Left lung (tissue), 4 donors: ENCODE measurements at regions not wholly inside any gene's neighbourhood (a gene's known extent, or its start where the extent isn't known, plus 50 kb on each side); places are given as distances from the start of the nearest gene placed in this dataset.

Experiments
- ATAC-seq: fragments of 200-7000 bp; cut with Tn5 transposase; one replicate; pipeline ENCODE4 v1.9.1; 2020; ENCODE audit warnings: moderate library complexity
- DNase-seq, 4 donors: peaks; one replicate each; pipeline ENCODE4 v3.0.0-alpha.2; 2013 to 2020
- H3K27ac ChIP-seq, 2 donors: fragments of 200-600 bp; sonication (generic) in 1 of 2; one replicate each; pipeline versions ENCODE4 v1.5.0 to v1.8.0; 2020 to 2021
- H3K27me3 ChIP-seq, 2 donors: fragments of 200-600 bp; sonication (generic) in 1 of 2; one replicate each; pipeline versions ENCODE4 v1.5.0 to v1.8.0; 2020 to 2021
- H3K36me3 ChIP-seq, 2 donors: fragments of 200-600 bp; sonication (generic) in 1 of 2; one replicate each; pipeline versions ENCODE4 v1.5.0 to v1.8.0; 2020 to 2021
- H3K4me1 ChIP-seq, 2 donors: fragments of 200-600 bp; one replicate each; pipeline ENCODE4 v1.8.0; 2021
- H3K4me3 ChIP-seq, 2 donors: fragments of 200-600 bp; sonication (generic) in 1 of 2; one replicate each; pipeline versions ENCODE4 v1.5.0 to v1.8.0; 2020 to 2021; ENCODE audit warnings: mild to moderate bottlenecking in 1 of 2
- H3K9me3 ChIP-seq, 2 donors: fragments of 200-600 bp; sonication (generic) in 1 of 2; one replicate each; pipeline versions ENCODE4 v1.5.0 to v1.8.0; 2020 to 2021
- CTCF ChIP-seq, 2 donors: fragments of 200-600 bp; sonication (generic) in 1 of 2; IDR thresholded peaks; one replicate each; pipeline versions ENCODE4 v1.5.0 to v1.8.0; 2021; ENCODE audit warnings: antibody characterized with exemption in 2 of 2
- intact Hi-C, 2 donors: fragments of 100-400 bp; cut with DNase I; formaldehyde crosslinking; loops; one replicate each; pipeline versions ENCODE4 v1.11.2 to v1.14.2; 2022
- donor health status: DM: no; HTN: yes; CAD: no.
- donor health status: DM: no; HTN: no; CAD: no.

- H3K9me3 ChIP-seq, result no peaks in the 10 kb centered on the region
- no peak overlapping the region for H3K27ac ChIP-seq
- TF ChIP-seq CTCF (IDR thresholded peaks at IDR 0.05), result no peak
- peaks cover 0 to 5% of the 10 kb centered on the region in 2 donors for H3K4me1 ChIP-seq
- DNase-seq (no peak), ATAC-seq (no peak)
- no peaks in the 10 kb centered on the region for H3K36me3 ChIP-seq
- no peak overlapping the region for H3K4me3 ChIP-seq
- intact Hi-C loops, result no loop called here
- H3K27me3 ChIP-seq, result no peaks in the 10 kb centered on the region
Observed at GRCh38 chr1:172755099-172755498, 96.2 kb downstream of the FASLG start.

DNA sequence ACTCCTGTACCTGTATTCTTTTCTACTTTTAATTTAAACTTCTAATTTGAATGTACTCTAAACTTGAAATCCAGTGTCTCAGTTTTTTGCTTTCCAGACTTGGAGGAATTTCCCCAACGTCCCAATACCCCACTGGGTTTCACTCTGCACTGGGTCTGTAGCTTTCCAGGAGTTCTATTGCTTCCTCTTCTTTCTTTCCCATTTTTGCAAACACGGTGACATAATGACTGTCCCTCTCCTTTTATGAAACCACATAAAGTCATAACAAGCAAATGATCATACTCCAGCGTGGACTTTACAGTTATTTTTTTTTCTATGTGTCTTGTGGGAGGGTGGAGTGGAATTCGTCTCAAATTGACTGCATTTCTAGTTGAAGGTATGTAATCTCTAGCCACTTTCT, 97.1 kb downstream of the FASLG start:
- no peak for ATAC-seq
- DNase-seq, result no peak

DNA sequence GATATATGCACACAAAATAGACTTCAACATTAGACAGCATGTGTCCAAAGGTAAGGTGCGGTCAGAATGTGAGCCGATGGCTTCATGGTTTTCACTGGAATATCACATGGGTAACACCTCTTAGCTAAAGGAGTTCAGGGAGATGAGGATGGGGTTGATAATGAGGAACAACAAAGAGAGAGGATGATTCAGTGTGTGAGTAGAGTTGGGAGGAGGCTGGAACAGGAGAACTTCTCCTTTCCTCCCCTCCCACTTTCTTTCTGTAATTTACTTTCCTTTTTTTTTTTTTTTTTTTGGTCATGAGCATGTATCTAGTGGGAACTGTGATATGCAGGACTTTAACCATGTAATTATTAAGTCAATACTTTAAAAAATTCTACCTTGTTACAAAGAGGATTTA, 99.4 kb downstream of the FASLG start:
- intact Hi-C loops, result no loop called here
- ATAC-seq, result no peak

More for the DNA sequence above, 97.1 kb downstream of the FASLG start:
- Histone ChIP-seq H3K4me1 (peaks cover 0 to 5% of the 10 kb centered on the region in 2 donors), H3K27me3 (no peaks in the 10 kb centered on the region), H3K9me3 (no peaks in the 10 kb centered on the region), H3K27ac (no peak overlapping the region), H3K4me3 (no peak overlapping the region), H3K36me3 (no peaks in the 10 kb centered on the region)
- intact Hi-C loops, result no loop called here
- no peak for TF ChIP-seq CTCF (IDR thresholded peaks at IDR 0.05)

DNA sequence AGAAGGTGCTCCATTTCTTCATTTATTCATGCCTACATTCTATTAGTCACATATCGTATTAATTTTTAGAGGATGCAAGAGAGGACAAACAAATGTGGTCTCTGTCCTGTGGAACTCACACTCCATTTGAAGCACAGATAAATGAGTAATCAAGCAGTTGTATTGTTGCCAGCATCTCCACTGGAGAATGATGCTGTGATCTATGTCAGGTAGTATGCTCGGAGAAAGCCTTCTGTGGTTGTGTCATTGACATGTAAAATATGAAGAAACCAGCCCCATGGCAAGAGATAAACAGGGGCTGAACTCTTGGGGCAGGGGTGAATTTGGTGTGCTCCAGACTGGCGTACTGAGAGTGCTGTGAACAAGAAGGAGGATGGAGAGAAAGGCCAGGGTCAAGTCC, 101.2 kb downstream of the FASLG start:
- peaks cover 0 to 5% of the 10 kb centered on the region in 2 donors for H3K4me1 ChIP-seq
- no peaks in the 10 kb centered on the region for H3K36me3 ChIP-seq
- ATAC-seq (no peak), DNase-seq (no peak)
- TF ChIP-seq CTCF (IDR thresholded peaks at IDR 0.05), result no peak
- H3K27me3 ChIP-seq, result no peaks in the 10 kb centered on the region
- no peak overlapping the region for H3K27ac ChIP-seq
- H3K9me3 ChIP-seq, result no peaks in the 10 kb centered on the region
- no peak overlapping the region for H3K4me3 ChIP-seq
- intact Hi-C loops, result no loop called here

More for the DNA sequence above, 99.4 kb downstream of the FASLG start:
- H3K36me3 ChIP-seq, result no peaks in the 10 kb centered on the region
- no peak for DNase-seq
- no peak overlapping the region for H3K27ac ChIP-seq
- H3K4me3 ChIP-seq, result no peak overlapping the region
- peaks cover 0 to 5% of the 10 kb centered on the region in 2 donors for H3K4me1 ChIP-seq
- no peaks in the 10 kb centered on the region for H3K27me3 ChIP-seq
- no peak for TF ChIP-seq CTCF (IDR thresholded peaks at IDR 0.05)
- no peaks in the 10 kb centered on the region for H3K9me3 ChIP-seq

- Histone ChIP-seq H3K4me3 (no peak overlapping the region), H3K4me1 (no peaks in the 10 kb centered on the region), H3K27ac (no peak overlapping the region), H3K27me3 (no peaks in the 10 kb centered on the region), H3K9me3 (no peaks in the 10 kb centered on the region), H3K36me3 (no peaks in the 10 kb centered on the region)
- intact Hi-C loops, result no loop called here
- DNase-seq (no peak), ATAC-seq (no peak)
- TF ChIP-seq CTCF (IDR thresholded peaks at IDR 0.05), result no peak
Observed at GRCh38 chr1:172761581-172762486, 102.9 kb downstream of the FASLG start.
